Fibroblast of villous mesenchyme (primary cell): ENCODE measurements at regions not wholly inside any gene's neighbourhood (a gene's known extent, or its start where the extent isn't known, plus 50 kb on each side); places are given as distances from the start of the nearest gene placed in this dataset.

Experiments
- DNase-seq: peaks from one replicate; pipeline ENCODE4 v3.0.0-alpha.2; 2010; ENCODE audit warnings: low read depth
- H3K4me3 ChIP-seq: 2 replicates; pipeline ENCODE4 v1.5.1; 2011; ENCODE audit warnings: low read depth, mild to moderate bottlenecking, low read length
- CTCF ChIP-seq: IDR thresholded peaks from 2 replicates; pipeline ENCODE4 v1.5.1; 2012; ENCODE audit warnings: low read depth, mild to moderate bottlenecking, low read length; ENCODE audit not compliant: insufficient read depth

GRCh38 chr9:109925799-109926198 lies 145.8 kb downstream of the PALM2AKAP2 start:
- H3K4me3 ChIP-seq: no peak overlapping the region
- DNase-seq: no peak
- no peak for TF ChIP-seq CTCF

GRCh38 chr9:109926421-109926869 lies 146.4 kb downstream of the PALM2AKAP2 start:
- TF ChIP-seq CTCF: no peak
- DNase-seq: no peak
- H3K4me3 ChIP-seq: no peak overlapping the region

- H3K4me3 ChIP-seq: no peak overlapping the region
- TF ChIP-seq CTCF: no peak
- DNase-seq: no peak
Measured at GRCh38 chr9:109931623-109932022, 151.6 kb downstream of the PALM2AKAP2 start.

GRCh38 chr9:109934136-109934856 lies 154.3 kb downstream of the PALM2AKAP2 start:
- DNase-seq: no peak
- no peak for TF ChIP-seq CTCF
- H3K4me3 ChIP-seq: no peak overlapping the region

GRCh38 chr9:109934857-109935215 lies 154.8 kb downstream of the PALM2AKAP2 start:
- H3K4me3 ChIP-seq: no peak overlapping the region
- no peak for TF ChIP-seq CTCF
- peak; percentile 43 for DNase-seq

GRCh38 chr9:109935406-109936087 lies 155.5 kb downstream of the PALM2AKAP2 start:
- no peak overlapping the region for H3K4me3 ChIP-seq
- TF ChIP-seq CTCF: no peak
- DNase-seq: no peak
